GM21515 (cell line): ENCODE measurements at regions not wholly inside any gene's neighbourhood (a gene's known extent, or its start where the extent isn't known, plus 50 kb on each side); places are given as distances from the start of the nearest gene placed in this dataset.

Source experiments
- ATAC-seq: cut with Tn5 transposase; IDR thresholded peaks from one replicate; pipeline ENCODE4 v1.9.1; 2021; ENCODE audit not compliant: unreplicated experiment

GRCh38 chr19:28889941-28890670 lies 322.8 kb downstream of the UQCRFS1 start:
- no peak for ATAC-seq

GRCh38 chr19:28887920-28888618 lies 324.9 kb downstream of the UQCRFS1 start:
- no peak for ATAC-seq

- ATAC-seq = no peak
Measured at GRCh38 chr19:28886708-28887107, 326.2 kb downstream of the UQCRFS1 start.

GRCh38 chr19:28885965-28886364 lies 327.0 kb downstream of the UQCRFS1 start:
- no peak for ATAC-seq

- no peak for ATAC-seq
Measured at GRCh38 chr19:28884786-28885476, 328.0 kb downstream of the UQCRFS1 start.

- no peak for ATAC-seq
Measured at GRCh38 chr19:28883241-28883693, 329.7 kb downstream of the UQCRFS1 start.

- no peak for ATAC-seq
Measured at GRCh38 chr19:28882818-28883217, 330.1 kb downstream of the UQCRFS1 start.

GRCh38 chr19:28881616-28882015 lies 331.3 kb downstream of the UQCRFS1 start:
- ATAC-seq = no peak

GRCh38 chr19:28880735-28881401 lies 332.1 kb downstream of the UQCRFS1 start:
- ATAC-seq = no peak

- no peak for ATAC-seq
Measured at GRCh38 chr19:28878862-28879566, 333.9 kb downstream of the UQCRFS1 start.

- no peak for ATAC-seq
Measured at GRCh38 chr19:28876609-28877123, 336.3 kb downstream of the UQCRFS1 start.

GRCh38 chr19:28874742-28875141 lies 338.2 kb downstream of the UQCRFS1 start:
- ATAC-seq = no peak

- ATAC-seq = no peak
Measured at GRCh38 chr19:28873301-28873700, 339.6 kb downstream of the UQCRFS1 start.

- no peak for ATAC-seq
Measured at GRCh38 chr19:28871099-28871725, 341.7 kb downstream of the UQCRFS1 start.

- ATAC-seq = no peak
Measured at GRCh38 chr19:28869459-28869858, 343.5 kb downstream of the UQCRFS1 start.

GRCh38 chr19:28868836-28869235 lies 344.1 kb downstream of the UQCRFS1 start:
- no peak for ATAC-seq

GRCh38 chr19:28867978-28868377 lies 345.0 kb downstream of the UQCRFS1 start:
- no peak for ATAC-seq

- no peak for ATAC-seq
Measured at GRCh38 chr19:28864577-28865042, 348.3 kb downstream of the UQCRFS1 start.

GRCh38 chr19:28864024-28864503 lies 348.9 kb downstream of the UQCRFS1 start:
- ATAC-seq = no peak

- ATAC-seq = no peak
Measured at GRCh38 chr19:28862238-28862637, 350.7 kb downstream of the UQCRFS1 start.
